HG03439 (cell line): ENCODE measurements at regions not wholly inside any gene's neighbourhood (a gene's known extent, or its start where the extent isn't known, plus 50 kb on each side); places are given as distances from the start of the nearest gene placed in this dataset.
"Not testable (repeated sequence)": the region's sequence is repeated elsewhere in the genome, so short reads cannot be mapped to it uniquely, and the experiment has no call there.

ENCODE experiments used
- ATAC-seq: cut with Tn5 transposase; IDR thresholded peaks from one replicate; pipeline ENCODE4 v1.9.1; 2021; ENCODE audit warnings: mild to moderate bottlenecking, moderate library complexity; ENCODE audit not compliant: unreplicated experiment

GRCh38 chr2:176934869-176935415 is 277.7 kb upstream of the HNRNPA3 start:
- ATAC-seq, result no peak

GRCh38 chr2:176935543-176936102 is 277.0 kb upstream of the HNRNPA3 start:
- ATAC-seq, result no peak

GRCh38 chr2:176936410-176936809 is 276.2 kb upstream of the HNRNPA3 start:
- no peak for ATAC-seq

DNA sequence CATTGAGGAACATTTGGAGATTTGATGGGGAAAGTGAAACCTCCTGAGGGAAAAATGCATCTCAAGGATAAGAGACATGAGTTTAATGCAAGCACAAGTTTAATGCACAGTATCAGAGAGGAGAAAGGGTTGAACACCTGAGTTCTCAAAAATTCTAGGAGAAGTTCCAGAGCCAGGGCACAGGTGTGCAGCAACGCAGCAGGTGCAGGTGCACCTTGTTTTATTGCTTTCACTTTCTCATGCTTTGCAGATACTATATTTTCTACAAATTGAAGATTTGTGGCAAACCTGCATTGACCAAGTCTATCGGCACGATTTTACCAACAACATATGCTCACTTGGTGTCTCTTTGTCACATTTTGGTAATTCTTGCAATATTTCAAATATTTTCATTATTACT is 267.6 kb upstream of the HNRNPA3 start:
- no peak for ATAC-seq

- ATAC-seq, result no peak
These were observed 264.8 kb upstream of the HNRNPA3 start for GRCh38 chr2:176947754-176948153.

DNA sequence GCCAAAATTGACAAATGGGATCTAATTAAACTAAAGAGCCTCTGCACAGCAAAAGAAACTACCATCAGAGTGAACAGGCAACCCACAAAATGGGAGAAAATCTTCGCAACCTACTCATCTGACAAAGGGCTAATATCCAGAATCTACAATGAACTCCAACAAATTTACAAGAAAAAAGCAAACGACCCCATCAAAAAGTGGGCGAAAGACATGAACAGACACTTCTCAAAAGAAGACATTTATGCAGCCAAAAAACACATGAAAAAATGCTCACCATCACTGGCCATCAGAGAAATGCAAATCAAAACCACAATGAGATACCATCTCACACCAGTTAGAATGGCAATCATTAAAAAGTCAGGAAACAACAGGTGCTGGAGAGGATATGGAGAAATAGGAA is 261.4 kb upstream of the HNRNPA3 start:
- ATAC-seq, result not testable (repeated sequence)

DNA sequence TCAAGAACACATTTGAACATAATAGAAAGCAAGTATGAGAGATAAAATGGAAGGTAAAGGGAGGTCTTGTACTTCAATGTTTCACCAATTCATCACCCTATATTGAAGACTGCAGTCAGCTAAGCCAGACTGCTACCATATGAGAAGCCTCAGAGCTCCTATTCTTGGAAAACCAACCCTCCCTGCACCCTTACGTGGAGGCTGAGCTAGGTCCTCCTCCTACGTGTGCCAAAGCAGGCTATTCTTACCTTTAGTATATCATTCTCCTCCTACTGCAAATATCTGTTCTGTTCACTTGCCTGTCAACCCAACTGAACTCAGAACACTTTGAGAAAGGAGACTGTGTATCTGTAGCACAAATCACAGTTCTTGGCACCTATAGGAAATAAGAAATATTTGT is 255.8 kb upstream of the HNRNPA3 start:
- ATAC-seq, result no peak

- ATAC-seq, result no peak
These were observed 253.0 kb upstream of the HNRNPA3 start for GRCh38 chr2:176959614-176960013.

DNA sequence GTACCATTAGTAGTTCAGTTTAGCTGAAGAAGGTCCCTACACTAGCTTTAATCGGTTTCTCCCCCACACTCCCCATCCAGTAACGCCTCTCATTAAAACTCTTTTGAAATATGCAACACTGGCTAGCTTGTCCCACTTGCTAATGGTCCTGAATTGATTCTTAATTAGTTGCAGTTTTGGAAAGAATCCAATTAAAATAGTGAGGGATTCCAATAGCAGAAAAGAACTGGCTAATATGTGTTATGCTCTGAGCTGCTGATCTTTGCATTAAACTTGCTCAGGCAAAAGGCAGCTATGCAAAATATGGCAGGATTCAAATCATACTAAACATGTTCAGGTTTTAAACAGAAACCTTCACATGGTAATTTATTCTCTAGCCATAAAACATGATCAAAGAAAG is 252.5 kb upstream of the HNRNPA3 start:
- ATAC-seq, result no peak

- ATAC-seq, result no peak
These were observed 251.7 kb upstream of the HNRNPA3 start for GRCh38 chr2:176960736-176961520.

GRCh38 chr2:176961775-176962619 is 250.6 kb upstream of the HNRNPA3 start:
- ATAC-seq, result no peak

GRCh38 chr2:176963568-176964287 is 248.9 kb upstream of the HNRNPA3 start:
- no peak for ATAC-seq

GRCh38 chr2:176967911-176968450 is 244.6 kb upstream of the HNRNPA3 start:
- no peak for ATAC-seq

GRCh38 chr2:176969642-176970359 is 242.8 kb upstream of the HNRNPA3 start:
- no peak for ATAC-seq

DNA sequence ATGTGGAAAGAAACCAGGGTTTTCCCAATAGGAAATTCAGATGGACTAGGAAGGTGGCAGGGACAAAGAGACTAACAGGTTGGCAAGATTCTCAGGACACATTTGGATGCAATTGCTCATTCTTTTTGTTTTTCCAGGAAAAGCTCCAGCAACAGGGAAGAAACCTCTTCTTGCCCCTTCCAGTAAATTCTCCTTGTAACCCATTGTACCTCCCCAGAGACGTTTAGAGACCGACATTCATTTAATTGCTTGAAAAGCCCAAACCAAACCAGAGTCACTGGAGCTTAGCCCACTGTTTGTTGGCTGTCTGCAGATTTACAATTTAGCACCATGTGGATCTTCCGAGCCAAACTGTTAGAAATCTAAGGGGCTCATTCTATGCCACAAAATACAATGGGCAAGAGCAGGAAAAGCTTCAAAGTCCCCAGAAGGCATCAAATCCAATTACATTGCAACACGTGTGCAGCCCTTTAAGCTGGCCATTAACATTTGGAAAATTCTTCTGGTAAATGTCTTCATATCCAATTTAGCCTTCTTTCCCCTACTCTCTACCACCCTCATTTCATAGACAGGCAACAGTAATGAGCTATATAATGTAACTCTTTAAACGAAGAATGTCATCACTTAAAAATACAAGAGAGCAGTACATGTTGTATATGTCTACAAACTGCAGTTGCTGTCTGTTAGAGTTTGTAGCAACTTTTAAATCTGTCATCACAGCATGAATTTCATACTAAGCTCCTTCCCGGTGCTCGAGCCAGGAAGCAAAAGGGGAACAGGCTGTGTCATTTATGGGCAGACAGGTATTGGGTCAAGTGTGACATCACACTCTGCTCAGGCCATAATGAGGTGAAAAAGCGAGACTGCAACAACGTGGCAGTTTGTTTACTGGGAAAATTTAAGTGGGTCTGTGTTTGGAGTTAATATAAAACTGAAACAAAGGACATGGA is 235.6 kb upstream of the HNRNPA3 start:
- no peak for ATAC-seq

- ATAC-seq, result no peak
These were observed 233.7 kb upstream of the HNRNPA3 start for GRCh38 chr2:176978921-176979320.

DNA sequence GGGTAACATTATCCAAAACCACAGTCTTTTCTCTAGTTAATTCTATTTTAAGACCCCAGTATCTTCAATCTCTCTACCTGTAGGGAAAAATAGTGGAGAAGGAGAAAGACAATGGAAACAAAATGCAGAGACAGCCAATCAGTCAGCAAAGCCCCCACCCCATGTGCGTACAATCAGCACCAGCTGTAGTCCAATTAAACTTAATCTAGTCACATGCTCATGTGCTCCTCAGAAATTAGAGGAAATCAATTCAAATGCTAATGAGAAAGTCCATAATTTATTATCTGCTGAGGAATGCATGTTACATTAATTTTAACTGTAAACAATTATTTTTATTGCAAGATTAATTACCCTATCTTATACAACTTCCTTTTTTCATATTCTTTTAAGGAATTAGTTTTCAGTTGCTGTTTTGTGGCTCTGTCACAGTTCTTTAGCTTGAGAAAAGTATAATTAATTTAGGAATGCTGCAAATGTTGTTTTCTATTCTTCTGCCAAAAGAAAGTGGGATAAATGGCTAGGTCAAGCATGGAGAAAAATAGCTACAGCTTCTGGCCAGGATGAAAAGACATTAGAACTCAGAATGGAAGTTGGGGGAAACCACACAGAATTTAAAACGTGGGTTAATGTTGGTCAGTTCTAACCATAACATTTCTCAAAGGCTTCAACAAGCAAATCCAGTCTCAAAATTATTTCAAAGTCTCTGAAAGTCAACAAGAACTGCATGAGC is 232.4 kb upstream of the HNRNPA3 start:
- no peak for ATAC-seq

DNA sequence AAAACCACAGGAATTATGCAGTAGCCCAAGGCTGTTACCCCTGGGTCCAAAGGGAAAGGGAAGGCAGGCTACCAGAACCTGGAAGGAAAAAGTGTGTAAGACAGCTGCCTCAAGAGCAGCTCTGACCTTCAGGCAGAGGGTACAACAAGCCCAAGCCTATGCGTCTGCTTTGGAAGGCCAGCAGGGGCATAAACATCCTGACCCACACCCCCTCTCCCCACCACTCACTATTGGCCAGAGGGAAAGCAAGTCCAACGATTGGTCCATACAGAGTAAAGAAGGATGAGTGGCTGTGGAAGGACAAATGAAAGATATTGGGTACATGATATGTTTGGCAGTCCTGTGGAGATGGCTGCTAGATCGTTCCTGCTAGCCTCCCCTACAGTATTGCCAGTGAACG is 227.6 kb upstream of the HNRNPA3 start:
- no peak for ATAC-seq
